Retina (tissue), 1 donor: ENCODE measurements at regions not wholly inside any gene's neighbourhood (a gene's known extent, or its start where the extent isn't known, plus 50 kb on each side); places are given as distances from the start of the nearest gene placed in this dataset.
A peak's percentile ranks its signal among the peaks of the same experiment; 100 is the strongest.
"Not testable (repeated sequence)": the region's sequence is repeated elsewhere in the genome, so short reads cannot be mapped to it uniquely, and the experiment has no call there.

Experiments used
- DNase-seq: peaks from one replicate; pipeline ENCODE4 v3.0.0-alpha.2; 2016

DNA sequence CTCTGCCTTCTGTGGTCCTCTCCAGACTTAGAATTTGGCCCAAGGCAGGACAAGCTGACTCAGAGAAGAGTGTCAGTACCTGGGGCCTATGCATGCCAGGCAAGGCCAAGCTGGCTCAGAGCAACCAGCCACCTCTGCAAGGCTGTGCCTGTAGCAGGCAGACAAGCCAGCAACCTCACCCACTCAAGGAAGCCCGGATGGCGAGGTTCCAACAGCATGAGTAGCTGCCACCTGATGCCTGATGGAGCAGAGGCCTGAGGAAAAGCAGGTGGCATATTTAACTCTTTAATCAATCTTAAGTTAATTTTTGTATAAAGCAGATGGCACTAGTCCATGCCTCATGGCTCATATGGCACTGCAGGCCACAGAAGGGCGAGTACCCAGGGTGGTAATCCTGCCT lies 3595.8 kb upstream of the OR11H1 start:
- DNase-seq = not testable (repeated sequence)

DNA sequence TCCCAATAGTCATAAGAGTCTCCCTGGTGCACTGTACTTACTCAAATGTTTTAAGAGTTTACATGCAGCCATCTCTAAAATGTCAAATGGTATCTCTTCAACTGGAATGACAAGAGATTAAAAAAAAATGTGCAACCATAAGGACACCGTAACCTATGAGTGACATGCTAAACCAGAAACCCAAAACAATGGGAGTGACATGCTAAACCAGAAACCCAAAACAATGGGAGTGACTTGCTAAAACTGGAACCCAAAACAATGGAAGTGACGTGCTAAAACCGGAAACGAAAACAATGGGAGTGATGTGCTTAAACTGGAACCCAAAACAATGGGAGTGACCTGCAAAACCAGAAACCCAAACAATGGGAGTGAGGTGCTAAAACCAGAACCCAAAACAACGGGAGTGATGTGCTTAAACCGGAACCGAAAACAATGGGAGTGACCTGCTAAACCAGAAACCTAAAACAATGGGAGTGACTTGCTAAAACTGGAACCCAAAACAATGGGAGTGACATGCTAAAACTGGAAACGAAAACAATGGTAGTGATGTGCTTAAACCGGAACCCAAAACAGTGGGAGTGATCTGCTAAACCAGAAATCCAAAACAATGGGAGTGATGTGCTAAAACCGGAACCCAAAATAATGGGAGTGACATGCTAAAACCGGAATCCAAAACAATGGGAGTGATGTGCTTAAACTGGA lies 3559.9 kb upstream of the OR11H1 start:
- DNase-seq = not testable (repeated sequence)

DNA sequence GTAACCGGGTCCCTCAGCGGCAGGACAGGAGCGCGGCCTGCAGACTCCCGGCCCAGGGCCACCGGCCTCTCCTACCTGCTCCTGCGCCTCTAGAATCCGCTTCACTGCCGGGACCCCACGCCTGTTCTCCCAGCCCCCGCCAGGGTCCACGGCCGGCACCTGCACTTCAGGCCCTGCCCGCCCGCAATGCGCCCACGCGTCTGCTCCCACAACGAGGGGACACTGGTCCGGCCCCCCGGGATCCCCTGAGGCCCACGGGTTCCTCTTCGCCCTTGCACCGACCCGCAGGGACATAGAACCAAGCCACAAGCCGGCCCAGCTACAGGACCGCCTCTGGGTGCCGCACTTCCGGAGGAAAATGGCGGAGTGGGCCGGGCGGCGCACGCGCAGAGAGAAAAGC lies 3554.1 kb upstream of the OR11H1 start:
- peak; percentile 1 for DNase-seq
